Adrenal gland (tissue), 9 donors: ENCODE measurements at regions not wholly inside any gene's neighbourhood (a gene's known extent, or its start where the extent isn't known, plus 50 kb on each side); places are given as distances from the start of the nearest gene placed in this dataset.
A peak's percentile ranks its signal among the peaks of the same experiment; 100 is the strongest.

Experiments used
- DNase-seq, 7 donors: peaks; one replicate each; pipeline ENCODE4 v3.0.0-alpha.2; 2019 to 2020
- H3K27ac ChIP-seq, 5 donors: fragments of 200-600 bp; sonication (generic) in 4 of 5; 1 replicate in 3 of 5; 2 replicates in 2 of 5; pipeline versions ENCODE4 v1.5.1 to v1.8.0; 2016 to 2020; ENCODE audit warnings: mild to moderate bottlenecking in 1 of 5
- H3K27me3 ChIP-seq: fragments of 200-600 bp; 2 replicates; pipeline ENCODE4 v1.8.0; 2021
- H3K36me3 ChIP-seq, 2 donors: fragments of 200-600 bp; replicated peaks in 1 of 2; 1 replicate in 1 of 2; 2 replicates in 1 of 2; pipeline versions ENCODE4 v1.5.1 to v1.8.0; 2018 to 2022
- H3K4me1 ChIP-seq, 2 donors: fragments of 200-600 bp; replicated peaks in 1 of 2; 1 replicate in 1 of 2; 2 replicates in 1 of 2; pipeline versions ENCODE4 v1.5.1 to v1.8.0; 2018 to 2021
- H3K4me3 ChIP-seq, 4 donors: fragments of 200-600 bp; sonication (generic) in 3 of 4; one replicate each; pipeline ENCODE4 v1.5.1; 2016 to 2018
- H3K9me3 ChIP-seq, 3 donors: fragments of 200-600 bp; sonication (generic) in 1 of 3; replicated peaks in 1 of 3; 1 replicate in 2 of 3; 2 replicates in 1 of 3; pipeline versions ENCODE4 v1.5.1 to v1.8.0; 2016 to 2021
- CTCF ChIP-seq, 6 experiments: fragments of 450-650 bp in 4 of 6; fragments of 200-600 bp in 2 of 6; sonication (generic) in 1 of 6; IDR thresholded peaks; 1 replicate in 5 of 6; 2 replicates in 1 of 6; pipeline versions ENCODE4 v1.5.1 to v1.8.0; 2016 to 2021; ENCODE audit warnings: antibody characterized with exemption in 6 of 6, mild to moderate bottlenecking in 2 of 6, moderate library complexity in 1 of 6
- POLR2A ChIP-seq, 2 donors: fragments of 450-650 bp; IDR thresholded peaks; one replicate each; pipeline ENCODE4 v1.6.1; 2017; ENCODE audit warnings: antibody characterized with exemption in 2 of 2, mild to moderate bottlenecking in 2 of 2, moderate library complexity in 1 of 2
- WGBS, 4 donors: extraction: QIAGEN DNeasy Blood & Tissue Kit in 2 of 4; methylation state at CpG; one replicate each; pipeline versions ENCODE4 v1.1.5 to v1.1.7; 2013 to 2017; 5-methylcytosine and 5-hydroxymethylcytosine counted together
- intact Hi-C, 2 donors: fragments of 100-400 bp; cut with DNase I; formaldehyde crosslinking; loops; one replicate each; pipeline versions ENCODE4 v1.14.1 to v1.15.0; 2022 to 2023
- donor health status: healthy with polysubstance abuse.
- donor health status: Bipolar disorder and iron deficiency.
- donor health status: DM: yes; HTN: yes; CAD: no.
- donor health status: DM: no; HTN: no; CAD: no.
- donor health status: DM: no; HTN: no; CAD: no.

GRCh38 chr2:224638301-224638823, 53.2 kb upstream of the CUL3 start:
- Histone ChIP-seq H3K27me3 (no peaks in the 10 kb centered on the region), H3K4me1 (no peaks in the 10 kb centered on the region), H3K9me3 (no peaks in the 10 kb centered on the region), H3K36me3 (no peaks in the 10 kb centered on the region), H3K4me3 (no peak overlapping the region), H3K27ac (no peak overlapping the region)
- DNase-seq = peak in 1 of 7 donors; percentile 7
- no peak for TF ChIP-seq CTCF (IDR thresholded peaks at IDR 0.05)
- TF ChIP-seq POLR2A (IDR thresholded peaks at IDR 0.05) = no peak
- intact Hi-C loops = no loop called here
- WGBS, 4 donors = 53 to 70% (median 60%) methylated on average over 8 of the region's 8 CpGs
